H1 (cell line): ENCODE measurements at regions not wholly inside any gene's neighbourhood (a gene's known extent, or its start where the extent isn't known, plus 50 kb on each side); places are given as distances from the start of the nearest gene placed in this dataset.

Source experiments
- CTCF ChIA-PET: fragments of 300-600 bp; sonication (Branson Sonifier 250); formaldehyde crosslinking; loops from one replicate; lab custom pipeline; 2021; ENCODE audit not compliant: partially characterized antibody; lab: Charles Lee
- POLR2A ChIA-PET: fragments of 300-600 bp; sonication (Branson Sonifier 250); formaldehyde crosslinking; loops from one replicate; lab custom pipeline; 2021; ENCODE audit warnings: inconsistent platforms; ENCODE audit not compliant: partially characterized antibody; lab: Charles Lee
- DNase-seq, 2 experiments: peaks; one replicate each; pipeline versions ENCODE4 v3.0.0 to v3.0.0-alpha.2; 2010 to 2022; ENCODE audit warnings: low spot score in 2 of 2, low read depth in 1 of 2, mixed read lengths in 1 of 2
- FAIRE-seq: peaks from 2 replicates; lab custom pipeline; 2011; peaks lifted over from hg19 to GRCh38; lab: Jason Lieb, UNC
- H2AFZ ChIP-seq: 2 replicates; pipeline ENCODE4 v1.8.1; 2012; ENCODE audit warnings: low read length, inconsistent platforms
- H2AK5ac ChIP-seq: 2 replicates; pipeline ENCODE4 v1.6.1; 2013; ENCODE audit warnings: low read depth, low read length
- H2BK120ac ChIP-seq: replicated peaks from 2 replicates; pipeline ENCODE3; 2013; ENCODE audit warnings: low read depth, low read length, inconsistent platforms
- H2BK12ac ChIP-seq: 2 replicates; pipeline ENCODE4 v1.6.1; 2013; ENCODE audit warnings: low read depth, low read length
- H2BK15ac ChIP-seq: 2 replicates; pipeline ENCODE4 v1.6.1; 2013; ENCODE audit warnings: low read length
- H2BK20ac ChIP-seq: 2 replicates; pipeline ENCODE4 v1.6.1; 2013; ENCODE audit warnings: low read length
- H2BK5ac ChIP-seq: 2 replicates; pipeline ENCODE4 v1.6.1; 2013; ENCODE audit warnings: low read depth, low read length
- H3K14ac ChIP-seq: 2 replicates; pipeline ENCODE4 v1.6.1; 2013; ENCODE audit warnings: inconsistent platforms; ENCODE audit not compliant: insufficient read length
- H3K18ac ChIP-seq: 2 replicates; pipeline ENCODE4 v1.6.1; 2013; ENCODE audit warnings: low read length; ENCODE audit errors: extremely low read depth
- H3K23ac ChIP-seq: 2 replicates; pipeline ENCODE4 v1.6.1; 2013; ENCODE audit warnings: inconsistent platforms; ENCODE audit not compliant: insufficient read length
- H3K23me2 ChIP-seq: 2 replicates; pipeline ENCODE4 v1.6.1; 2013; ENCODE audit warnings: low read depth, low read length
- H3K27ac ChIP-seq: 2 replicates; pipeline ENCODE4 v1.6.1; 2011; ENCODE audit warnings: low read depth, low read length, inconsistent platforms
- H3K27me3 ChIP-seq, 4 experiments: replicated peaks in 1 of 4; 1 replicate in 1 of 4; 2 replicates in 3 of 4; pipeline versions ENCODE4 v1.6.1 to v1.8.1; 2011 to 2013; ENCODE audit warnings: low read length in 3 of 4, mild to moderate bottlenecking in 3 of 4, inconsistent platforms in 2 of 4, mixed read lengths in 2 of 4, moderate library complexity in 1 of 4; ENCODE audit not compliant: control insufficient read depth in 3 of 4, insufficient read depth in 3 of 4; ENCODE audit errors: extremely low read depth in 1 of 4
- H3K36me3 ChIP-seq, 4 experiments: 2 replicates each; pipeline versions ENCODE4 v1.6.1 to v1.8.1; 2011 to 2013; ENCODE audit warnings: mild to moderate bottlenecking in 4 of 4, low read length in 3 of 4, moderate library complexity in 2 of 4, control low read depth in 1 of 4, inconsistent platforms in 1 of 4; ENCODE audit not compliant: insufficient read depth in 4 of 4, control insufficient read depth in 2 of 4
- H3K4ac ChIP-seq: replicated peaks from 2 replicates; pipeline ENCODE3; 2013; ENCODE audit warnings: low read length, low read depth, mixed read lengths, inconsistent platforms; ENCODE audit not compliant: insufficient read length
- H3K4me1 ChIP-seq, 4 experiments: replicated peaks in 1 of 4; 1 replicate in 1 of 4; 2 replicates in 3 of 4; pipeline versions ENCODE4 v1.6.1 to v1.8.1; 2011 to 2013; ENCODE audit warnings: low read length in 3 of 4, inconsistent platforms in 2 of 4, mixed read lengths in 1 of 4; ENCODE audit not compliant: insufficient read depth in 4 of 4, control insufficient read depth in 3 of 4
- H3K4me2 ChIP-seq, 2 experiments: 2 replicates each; pipeline versions ENCODE4 v1.6.1 to v1.8.1; 2011 to 2013; ENCODE audit warnings: low read depth in 2 of 2, low read length in 2 of 2, control low read depth in 1 of 2, inconsistent platforms in 1 of 2, mild to moderate bottlenecking in 1 of 2; ENCODE audit not compliant: insufficient read depth in 1 of 2
- H3K4me3 ChIP-seq, 4 experiments: fragments of 200-600, 300-600 bp in 1 of 4; sonication (generic), shearing (Covaris generic), sonication (Bioruptor Twin) in 1 of 4; 2 replicates each; pipeline versions ENCODE4 v1.5.1 to v1.8.1; 2011 to 2016; ENCODE audit warnings: low read length in 4 of 4, low read depth in 3 of 4, control low read depth in 2 of 4, inconsistent platforms in 2 of 4, mild to moderate bottlenecking in 2 of 4, mixed read lengths in 1 of 4, moderate library complexity in 1 of 4; ENCODE audit not compliant: insufficient read depth in 2 of 4; ENCODE audit errors: extremely low read depth in 1 of 4
- H3K56ac ChIP-seq: replicated peaks from 2 replicates; pipeline ENCODE3; 2013; ENCODE audit warnings: low read depth, mild to moderate bottlenecking, mixed read lengths, low read length, inconsistent platforms; ENCODE audit not compliant: insufficient read length
- H3K79me1 ChIP-seq: 2 replicates; pipeline ENCODE4 v1.6.1; 2013; ENCODE audit warnings: low read depth, low read length, control low read depth
- H3K79me2 ChIP-seq, 2 experiments: 2 replicates each; pipeline versions ENCODE4 v1.6.1 to v1.8.1; 2012 to 2013; ENCODE audit warnings: low read length in 2 of 2, mild to moderate bottlenecking in 2 of 2, inconsistent platforms in 1 of 2; ENCODE audit not compliant: insufficient read depth in 2 of 2, control insufficient read depth in 1 of 2
- H3K9ac ChIP-seq, 4 experiments: replicated peaks in 1 of 4; 1 replicate in 1 of 4; 2 replicates in 3 of 4; pipeline versions ENCODE4 v1.6.1 to v1.8.1; 2011 to 2013; ENCODE audit warnings: low read depth in 3 of 4, low read length in 3 of 4, control low read depth in 2 of 4, mild to moderate bottlenecking in 2 of 4, moderate library complexity in 2 of 4, inconsistent platforms in 1 of 4; ENCODE audit errors: extremely low read depth in 1 of 4
- H3K9me3 ChIP-seq, 2 experiments: 2 replicates each; pipeline versions ENCODE4 v1.6.1 to v1.8.1; 2012 to 2013; ENCODE audit warnings: mild to moderate bottlenecking in 2 of 2, moderate library complexity in 2 of 2, control low read depth in 1 of 2, inconsistent platforms in 1 of 2, low read depth in 1 of 2, low read length in 1 of 2, mixed read lengths in 1 of 2; ENCODE audit not compliant: insufficient read depth in 2 of 2
- H4K20me1 ChIP-seq, 2 experiments: replicated peaks in 1 of 2; 2 replicates each; pipeline versions ENCODE3 to v1.8.1; 2011 to 2013; ENCODE audit warnings: inconsistent platforms in 2 of 2, low read length in 2 of 2, mild to moderate bottlenecking in 1 of 2; ENCODE audit not compliant: insufficient read depth in 2 of 2, control insufficient read depth in 1 of 2
- H4K5ac ChIP-seq: 2 replicates; pipeline ENCODE4 v1.6.1; 2013; ENCODE audit warnings: low read length, low read depth, mixed read lengths, inconsistent platforms; ENCODE audit not compliant: insufficient read length
- H4K8ac ChIP-seq: 2 replicates; pipeline ENCODE4 v1.8.0; 2013; ENCODE audit warnings: mild to moderate bottlenecking, moderate library complexity, low read length, inconsistent platforms; ENCODE audit not compliant: insufficient read depth; ENCODE audit errors: extremely low read depth
- H4K91ac ChIP-seq: replicated peaks from 2 replicates; pipeline ENCODE3; 2013; ENCODE audit warnings: low read length, mixed read lengths, inconsistent platforms; ENCODE audit not compliant: insufficient read length
- BACH1 ChIP-seq: IDR thresholded peaks from 2 replicates; pipeline ENCODE4 v1.6.1; 2012; ENCODE audit warnings: low read length, improper control_type of control experiment
- PHF8 ChIP-seq: fragments of 200-600 bp; sonication (generic); conservative IDR thresholded peaks from 2 replicates; pipeline ENCODE4 v1.7.1; 2012; ENCODE audit warnings: low read depth, mild to moderate bottlenecking, inconsistent platforms, low read length, moderate library complexity
- WGBS, 2 experiments: shearing (Covaris generic) in 1 of 2; methylation state at CpG; one replicate each; pipeline versions ENCODE4 v1.1.6 to v1.1.7; 2013 to 2015; ENCODE audit warnings: low lambda C conversion rate in 2 of 2, mixed read lengths in 2 of 2, inconsistent platforms in 1 of 2, low coverage in 1 of 2, missing lambda C conversion rate in 1 of 2; ENCODE audit not compliant: insufficient replicate concordance in 2 of 2, insufficient coverage in 1 of 2, insufficient read length in 1 of 2; ENCODE audit errors: extremely low coverage in 1 of 2, missing lambda C conversion rate in 1 of 2; 5-methylcytosine and 5-hydroxymethylcytosine counted together

- Histone ChIP-seq H2BK15ac (no peak overlapping the region), H4K20me1 (no peaks in the 10 kb centered on the region), H2BK120ac (no peak overlapping the region), H3K4me2 (no peak overlapping the region), H3K9ac (no peak overlapping the region), H3K27ac (no peak overlapping the region), H4K91ac (no peak overlapping the region), H4K8ac (no peak overlapping the region), H2AK5ac (no peak overlapping the region), H3K23me2 (no peaks in the 10 kb centered on the region), H3K4me3 (no peak overlapping the region), H3K4ac (no peak overlapping the region), H3K23ac (no peak overlapping the region), H3K4me1 (no peaks in the 10 kb centered on the region), H3K18ac (no peak overlapping the region), H2BK12ac (no peak overlapping the region), H3K79me2 (no peaks in the 10 kb centered on the region), H3K56ac (no peak overlapping the region), H2AFZ (no peak overlapping the region; the same call in 1 of the 2 replicates), H3K9me3 (no peaks in the 10 kb centered on the region; a peak in 1 of 4 replicates), H3K79me1 (no peaks in the 10 kb centered on the region), H4K5ac (no peak overlapping the region), H2BK5ac (no peak overlapping the region), H2BK20ac (no peak overlapping the region), H3K14ac (no peak overlapping the region), H3K36me3 (no peaks in the 10 kb centered on the region), H3K27me3 (no peaks in the 10 kb centered on the region)
- 87% methylated on average over 9 of the region's 12 CpGs; no CpG with 5 or more reads in 1 of the 2 experiments for WGBS, 2 experiments
- ChIA-PET POLR2A (interaction anchor here (0.5 kb wide), 1 partner anchor 451 kb away, joined by 3 read pairs; no protein-coding TSS in a partner anchor), CTCF (no interaction called here)
- FAIRE-seq, result no peak
- DNase-seq, result no peak
- TF ChIP-seq BACH1, result peak; percentile 57
- no peak for TF ChIP-seq PHF8
Measured at GRCh38 chr14:34078117-34078743, 127.4 kb upstream of the EGLN3 start.
